ENCODE measurements at regions not wholly inside any gene's neighbourhood (a gene's known extent, or its start where the extent isn't known, plus 50 kb on each side); places are given as distances from the start of the nearest gene placed in this dataset.

DNA sequence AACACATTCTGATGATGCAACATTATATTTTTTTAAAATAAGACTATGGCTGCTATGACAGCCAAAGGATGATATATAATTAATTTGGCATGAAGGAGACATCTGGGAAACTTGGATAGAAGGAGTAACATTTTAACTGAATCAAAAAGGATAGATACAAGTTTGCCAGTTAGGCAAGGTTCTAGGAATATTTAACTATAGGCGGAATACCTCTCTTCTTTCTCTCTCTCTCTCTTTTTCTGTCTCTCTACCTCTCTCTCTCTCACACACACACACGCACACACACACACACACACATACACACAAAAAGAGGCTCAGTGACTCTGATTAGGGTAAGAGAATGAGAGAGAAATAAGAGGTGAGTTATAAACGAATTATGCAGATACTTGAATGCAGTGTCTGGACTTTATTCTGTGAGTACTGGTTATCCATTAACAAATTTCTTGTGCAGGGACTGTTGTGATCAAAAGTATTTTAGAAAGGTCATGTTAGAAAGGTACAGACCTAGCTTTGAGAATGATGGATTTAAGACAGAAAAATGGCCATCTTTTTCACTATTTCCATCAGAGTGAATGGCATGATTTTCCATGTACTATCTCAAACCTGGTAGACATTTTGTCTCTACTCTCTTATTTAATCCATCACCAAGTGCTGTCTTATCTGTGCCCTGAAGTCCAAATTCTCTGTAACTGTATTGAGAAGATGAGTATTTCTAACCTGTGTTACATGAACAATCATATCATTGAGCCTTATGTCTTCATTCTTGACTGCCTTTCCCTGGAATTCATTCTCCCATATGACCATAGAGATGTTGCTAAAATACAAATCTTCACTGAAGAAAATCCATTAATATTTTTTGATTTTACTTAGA is 1106.9 kb upstream of the ADGRL4 start:
- H3K27ac ChIP-seq: no peak overlapping the region
- no peaks in the 10 kb centered on the region for H3K4me1 ChIP-seq (ENCODE audit: control insufficient read depth in 1 of 2, low read depth in 2 of 2)
- no peaks in the 10 kb centered on the region for H3K36me3 ChIP-seq
- H3K27me3 ChIP-seq (replicated peaks; ENCODE audit: insufficient read depth): no peaks in the 10 kb centered on the region
- DNase-seq (ENCODE audit: low spot score): no peak
- no peak overlapping the region for H3K4me3 ChIP-seq
- ATAC-seq (ENCODE audit: insufficient number of reproducible peaks, low FRiP score, low read depth): no peak
- TF ChIP-seq, protein P1, sequence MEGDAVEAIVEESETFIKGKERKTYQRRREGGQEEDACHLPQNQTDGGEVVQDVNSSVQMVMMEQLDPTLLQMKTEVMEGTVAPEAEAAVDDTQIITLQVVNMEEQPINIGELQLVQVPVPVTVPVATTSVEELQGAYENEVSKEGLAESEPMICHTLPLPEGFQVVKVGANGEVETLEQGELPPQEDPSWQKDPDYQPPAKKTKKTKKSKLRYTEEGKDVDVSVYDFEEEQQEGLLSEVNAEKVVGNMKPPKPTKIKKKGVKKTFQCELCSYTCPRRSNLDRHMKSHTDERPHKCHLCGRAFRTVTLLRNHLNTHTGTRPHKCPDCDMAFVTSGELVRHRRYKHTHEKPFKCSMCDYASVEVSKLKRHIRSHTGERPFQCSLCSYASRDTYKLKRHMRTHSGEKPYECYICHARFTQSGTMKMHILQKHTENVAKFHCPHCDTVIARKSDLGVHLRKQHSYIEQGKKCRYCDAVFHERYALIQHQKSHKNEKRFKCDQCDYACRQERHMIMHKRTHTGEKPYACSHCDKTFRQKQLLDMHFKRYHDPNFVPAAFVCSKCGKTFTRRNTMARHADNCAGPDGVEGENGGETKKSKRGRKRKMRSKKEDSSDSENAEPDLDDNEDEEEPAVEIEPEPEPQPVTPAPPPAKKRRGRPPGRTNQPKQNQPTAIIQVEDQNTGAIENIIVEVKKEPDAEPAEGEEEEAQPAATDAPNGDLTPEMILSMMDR (IDR thresholded peaks at IDR 0.05): no peak
- H3K9me3 ChIP-seq: peaks cover 13% of the 10 kb centered on the region

DNA sequence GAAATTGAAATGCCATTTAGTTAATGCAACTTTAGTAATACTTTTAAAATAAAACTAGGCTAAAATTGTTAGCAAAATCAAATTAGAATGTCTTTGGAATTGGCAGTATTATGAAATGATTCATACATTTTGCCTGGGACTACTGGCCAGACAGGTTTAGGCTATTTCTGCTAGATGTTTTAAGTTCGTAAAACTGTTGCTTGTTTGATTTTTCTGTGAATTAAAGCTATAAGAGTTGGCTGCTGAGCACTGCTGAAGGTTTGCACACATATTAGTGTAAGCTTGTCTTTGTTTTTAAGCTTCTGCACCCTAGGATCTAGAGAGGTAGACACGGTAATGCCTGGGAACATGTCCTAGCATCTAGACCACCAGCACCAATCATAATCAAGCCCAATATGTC is 1094.6 kb upstream of the ADGRL4 start:
- no peaks in the 10 kb centered on the region for H3K9me3 ChIP-seq
- no peak overlapping the region for H3K27ac ChIP-seq
- no peaks in the 10 kb centered on the region for H3K27me3 ChIP-seq (replicated peaks; ENCODE audit: insufficient read depth)
- no peak for DNase-seq (ENCODE audit: low spot score)
- ATAC-seq (ENCODE audit: insufficient number of reproducible peaks, low FRiP score, low read depth): no peak
- TF ChIP-seq, protein P1 (IDR thresholded peaks at IDR 0.05): no peak
- H3K4me3 ChIP-seq: no peak overlapping the region
- H3K4me1 ChIP-seq (ENCODE audit: control insufficient read depth in 1 of 2, low read depth in 2 of 2): no peaks in the 10 kb centered on the region
- H3K36me3 ChIP-seq: no peaks in the 10 kb centered on the region

- ATAC-seq (ENCODE audit: insufficient number of reproducible peaks, low FRiP score, low read depth): no peak
- Histone ChIP-seq H3K4me1 (ENCODE audit: control insufficient read depth in 1 of 2, low read depth in 2 of 2) (no peaks in the 10 kb centered on the region), H3K27ac (no peak overlapping the region), H3K27me3 (replicated peaks; ENCODE audit: insufficient read depth) (no peaks in the 10 kb centered on the region), H3K36me3 (no peaks in the 10 kb centered on the region), H3K4me3 (no peak overlapping the region), H3K9me3 (no peaks in the 10 kb centered on the region)
- DNase-seq (ENCODE audit: low spot score): no peak
- TF ChIP-seq, protein P1 (IDR thresholded peaks at IDR 0.05): no peak
Observed at GRCh38 chr1:80099713-80100112, 1093.2 kb upstream of the ADGRL4 start.

GRCh38 chr1:80085067-80085466 is 1078.5 kb upstream of the ADGRL4 start:
- TF ChIP-seq, protein P1 (IDR thresholded peaks at IDR 0.05): no peak
- no peaks in the 10 kb centered on the region for H3K27me3 ChIP-seq (replicated peaks; ENCODE audit: insufficient read depth)
- H3K27ac ChIP-seq: no peak overlapping the region
- H3K36me3 ChIP-seq: no peaks in the 10 kb centered on the region
- DNase-seq (ENCODE audit: low spot score) (no peak), ATAC-seq (ENCODE audit: insufficient number of reproducible peaks, low FRiP score, low read depth) (no peak)
- H3K4me3 ChIP-seq: no peak overlapping the region
- H3K9me3 ChIP-seq: no peaks in the 10 kb centered on the region
- H3K4me1 ChIP-seq (ENCODE audit: control insufficient read depth in 1 of 2, low read depth in 2 of 2): no peaks in the 10 kb centered on the region

GRCh38 chr1:80083892-80084291 is 1077.4 kb upstream of the ADGRL4 start:
- no peak for DNase-seq (ENCODE audit: low spot score)
- no peak for ATAC-seq (ENCODE audit: insufficient number of reproducible peaks, low FRiP score, low read depth)
- TF ChIP-seq, protein P1 (IDR thresholded peaks at IDR 0.05): no peak

More at GRCh38 chr1:80083892-80084291, 1077.4 kb upstream of the ADGRL4 start:
- Histone ChIP-seq H3K4me1 (ENCODE audit: control insufficient read depth in 1 of 2, low read depth in 2 of 2) (no peaks in the 10 kb centered on the region), H3K9me3 (no peaks in the 10 kb centered on the region), H3K4me3 (no peak overlapping the region), H3K27me3 (replicated peaks; ENCODE audit: insufficient read depth) (no peaks in the 10 kb centered on the region), H3K27ac (no peak overlapping the region), H3K36me3 (no peaks in the 10 kb centered on the region)
